RWPE1 (cell line): ENCODE measurements at regions not wholly inside any gene's neighbourhood (a gene's known extent, or its start where the extent isn't known, plus 50 kb on each side); places are given as distances from the start of the nearest gene placed in this dataset.
A peak's percentile ranks its signal among the peaks of the same experiment; 100 is the strongest.

Source experiments
- CTCF ChIA-PET: fragments of 350-600 bp; sonication (Branson Sonifier 250); formaldehyde crosslinking; extraction: SDS; loops from one replicate; lab custom pipeline; 2021; lab: Yijun Ruan, JAX
- POLR2A ChIA-PET: fragments of 400-600 bp; formaldehyde crosslinking; extraction: SDS; loops from one replicate; lab custom pipeline; 2020; ENCODE audit warnings: antibody characterized with exemption; ENCODE audit not compliant: low non-redundant PET; lab: Yijun Ruan, JAX
- DNase-seq: peaks from one replicate; pipeline ENCODE4 v3.0.0; 2012; ENCODE audit warnings: low spot score
- H3K27ac ChIP-seq: fragments of 450-650 bp; 2 replicates; pipeline ENCODE4 v1.5.1; 2017
- CTCF ChIP-seq: fragments of 450-650 bp; conservative IDR thresholded peaks from 2 replicates; pipeline ENCODE4 v1.5.1; 2017; ENCODE audit warnings: low read depth, mild to moderate bottlenecking

DNA sequence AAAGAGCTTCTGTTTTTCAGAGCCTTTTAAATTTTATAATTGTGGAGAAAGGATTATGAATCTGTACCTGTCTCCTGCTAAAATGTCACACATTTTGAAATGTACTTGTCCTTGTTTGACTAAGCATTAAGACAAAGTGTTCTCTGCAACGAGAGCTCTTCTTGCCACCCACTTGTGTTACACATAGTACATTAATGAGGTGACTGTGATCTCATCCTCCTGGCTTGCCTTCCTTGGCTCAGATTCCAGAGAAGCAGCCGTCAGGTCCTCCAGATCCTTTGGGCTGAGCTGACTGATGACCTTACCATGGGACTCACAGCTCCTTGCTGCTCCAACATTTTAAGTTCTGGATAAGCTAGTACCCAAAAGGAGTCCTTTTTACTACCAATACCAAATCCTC is 81.4 kb downstream of the BBS10 start:
- ChIA-PET POLR2A (no interaction called here), CTCF (interaction anchor here (0.6 kb wide), 1 partner anchor 175 kb away, joined by 4 read pairs; no protein-coding TSS in a partner anchor)
- peak; percentile 46 for DNase-seq
- H3K27ac ChIP-seq: peak overlapping the region; percentile 51; the same call in 1 of the 2 replicates
- TF ChIP-seq CTCF: no peak

DNA sequence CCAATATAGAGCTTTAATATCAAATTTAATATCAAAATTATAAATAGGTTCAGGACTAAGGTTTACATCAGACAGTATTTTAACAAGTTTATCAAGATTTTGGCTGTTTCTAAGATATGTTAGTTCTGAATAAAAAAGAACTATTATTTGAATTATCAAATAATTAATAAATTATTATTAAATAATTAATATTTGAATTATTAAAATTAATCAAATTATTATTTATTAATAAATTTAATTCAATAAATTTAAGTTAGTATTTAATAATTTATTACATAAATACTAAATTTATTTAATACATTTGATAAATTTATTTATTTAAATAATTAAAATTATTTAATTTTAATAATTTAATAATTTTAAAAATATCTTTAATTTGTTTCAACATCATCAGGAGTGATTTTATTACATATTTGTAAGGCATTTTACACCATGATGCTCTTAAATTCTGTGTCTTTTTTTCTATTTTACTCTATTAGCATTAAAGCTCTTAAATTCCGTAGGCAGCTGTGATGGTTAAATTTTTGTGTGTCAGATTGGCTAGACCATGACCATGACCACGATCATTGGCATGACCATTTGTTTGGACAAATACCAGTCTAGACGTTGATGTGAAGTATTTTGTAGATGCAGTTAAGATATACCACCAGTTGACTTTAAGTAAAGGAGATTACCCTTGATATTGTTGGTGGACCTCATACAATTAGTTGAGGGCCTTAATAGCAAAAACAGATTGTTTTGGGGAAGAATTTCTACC is 82.6 kb downstream of the BBS10 start:
- peak overlapping the region; percentile 78 for H3K27ac ChIP-seq
- no peak for DNase-seq
- POLR2A ChIA-PET: interaction anchor here (0.6 kb wide), 1 partner anchor 84 kb away, joined by 3 read pairs; no protein-coding TSS in a partner anchor
- CTCF ChIA-PET: no interaction called here
- TF ChIP-seq CTCF: no peak

DNA sequence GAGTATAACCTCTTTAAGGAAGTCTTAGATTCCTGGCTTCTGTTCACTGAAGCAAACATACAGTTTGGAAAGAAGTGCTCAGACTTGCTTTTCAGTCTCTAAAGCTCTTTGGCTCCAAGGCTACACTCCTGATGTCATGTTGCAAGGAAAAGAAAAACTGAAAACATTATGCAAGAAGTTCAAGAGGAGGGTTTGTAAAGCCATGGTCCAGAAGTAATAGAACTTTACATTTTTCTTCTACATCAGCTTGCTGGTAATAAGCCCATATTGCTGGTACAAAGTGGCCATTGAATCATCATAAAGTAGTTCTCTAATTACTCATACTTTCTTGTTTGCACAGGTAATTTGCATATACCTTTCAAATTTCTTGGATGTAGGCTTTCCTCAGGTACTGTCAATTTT is 83.6 kb downstream of the BBS10 start:
- no peak for TF ChIP-seq CTCF
- DNase-seq: peak; percentile 41
- POLR2A ChIA-PET: no interaction called here
- CTCF ChIA-PET: no interaction called here
- peak overlapping the region; percentile 78 for H3K27ac ChIP-seq

DNA sequence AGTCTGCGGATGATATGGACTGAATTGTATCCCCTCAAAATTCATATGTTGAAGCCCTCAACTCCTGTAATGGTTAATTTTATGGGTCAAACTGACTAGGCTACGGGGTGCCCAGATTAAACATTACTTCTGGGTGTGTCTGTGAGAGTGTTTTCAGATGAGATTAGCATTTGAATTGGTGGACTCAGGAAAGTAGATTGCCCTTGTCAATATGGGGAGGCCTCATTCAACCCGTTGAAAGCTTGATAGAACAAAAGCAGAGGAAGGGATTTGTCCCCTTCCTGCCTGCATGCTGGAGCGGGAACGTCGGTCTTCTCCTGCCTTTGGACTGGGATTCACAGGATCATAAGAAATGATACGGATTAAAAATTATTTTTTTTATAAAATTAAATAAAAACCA is 84.5 kb downstream of the BBS10 start:
- CTCF ChIA-PET: no interaction called here
- POLR2A ChIA-PET: no interaction called here
- no peak for TF ChIP-seq CTCF
- DNase-seq: no peak
- H3K27ac ChIP-seq: no peak overlapping the region

DNA sequence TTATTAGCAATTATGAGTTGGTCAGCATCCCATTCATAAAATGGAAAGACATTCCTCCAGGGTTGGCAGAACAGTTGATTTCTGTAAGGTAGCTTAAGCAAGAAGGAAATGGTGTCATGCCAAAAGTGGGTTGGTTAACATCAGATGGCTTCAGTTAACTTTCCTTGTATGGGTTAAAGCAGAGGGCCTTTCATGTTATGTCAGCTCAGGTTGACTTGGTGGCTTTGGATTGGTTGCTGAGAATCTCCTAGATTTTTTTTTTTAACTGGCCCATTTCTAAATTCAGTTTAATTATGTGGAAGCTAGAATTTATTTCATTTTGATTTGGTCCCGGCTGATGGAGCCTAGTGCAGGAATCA is 87.8 kb downstream of the BBS10 start:
- H3K27ac ChIP-seq: peak overlapping the region; percentile 76; the same call in 1 of the 2 replicates
- ChIA-PET POLR2A (no interaction called here), CTCF (interaction anchor here (0.6 kb wide), 3 partner anchors 29 to 112 kb away, joined by 4 to 8 read pairs (median 4); no protein-coding TSS in a partner anchor)
- TF ChIP-seq CTCF: no peak
- peak; percentile 34 for DNase-seq

- peak; percentile 85 for DNase-seq
- no peak for TF ChIP-seq CTCF
- H3K27ac ChIP-seq: no peak overlapping the region; the same call in 1 of the 2 replicates
- ChIA-PET CTCF (interaction anchor here (0.6 to 0.7 kb wide), 4 partner anchors 29 to 111 kb away, joined by 3 to 8 read pairs (median 4); no protein-coding TSS in a partner anchor), POLR2A (no interaction called here)
Observed at GRCh38 chr12:76259660-76260389, 88.4 kb downstream of the BBS10 start.
